ENCODE measurements at regions not wholly inside any gene's neighbourhood (a gene's known extent, or its start where the extent isn't known, plus 50 kb on each side); places are given as distances from the start of the nearest gene placed in this dataset.
A peak's percentile ranks its signal among the peaks of the same experiment; 100 is the strongest.

GRCh38 chr9:86452201-86452828, 98.1 kb upstream of the TUT7 start:
- H3K4me1 Mint-ChIP-seq (ENCODE audit: low read depth): no peaks in the 10 kb centered on the region
- no peak for ATAC-seq (replicated peaks in 1 of 2)

DNA sequence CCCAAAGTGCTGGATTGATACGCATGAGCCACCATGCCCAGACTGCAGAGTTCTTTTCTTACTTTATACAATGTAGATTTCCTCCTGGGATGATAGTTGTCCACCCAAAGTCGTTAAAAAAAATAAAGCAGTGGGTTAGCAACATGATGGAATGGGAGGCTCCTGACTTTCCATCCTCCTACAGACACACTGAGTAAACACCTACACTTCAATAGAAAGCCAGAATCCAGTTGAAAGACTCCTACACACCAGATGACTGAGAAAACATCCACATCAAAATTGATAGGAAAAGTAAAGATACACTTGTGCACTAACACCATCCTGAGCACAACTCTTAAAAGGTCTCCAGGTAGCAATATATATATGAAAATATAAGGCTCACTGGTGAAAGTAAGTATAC, 95.0 kb upstream of the TUT7 start:
- Mint-ChIP-seq H3K27me3 (ENCODE audit: low read depth) (peaks cover 17% of the 10 kb centered on the region), H3K4me3 (no peak overlapping the region), H3K36me3 (ENCODE audit: insufficient read depth in 2 of 2) (no peaks in the 10 kb centered on the region), H3K9me3 (peaks cover 0 to 2% of the 10 kb centered on the region in 2 donors), H3K4me1 (ENCODE audit: low read depth) (no peaks in the 10 kb centered on the region), H3K27ac (no peak overlapping the region)
- DNase-seq (no peak), ATAC-seq (replicated peaks in 1 of 2) (no peak)

More at GRCh38 chr9:86452201-86452828, 98.1 kb upstream of the TUT7 start:
- H3K4me3 Mint-ChIP-seq: no peak overlapping the region
- peaks cover 14% of the 10 kb centered on the region for H3K27me3 Mint-ChIP-seq (ENCODE audit: low read depth)
- peaks cover 0 to 2% of the 10 kb centered on the region in 2 donors for H3K9me3 Mint-ChIP-seq
- no peak overlapping the region for H3K27ac Mint-ChIP-seq
- no peak for DNase-seq
- H3K36me3 Mint-ChIP-seq (ENCODE audit: insufficient read depth in 2 of 2): no peaks in the 10 kb centered on the region

DNA sequence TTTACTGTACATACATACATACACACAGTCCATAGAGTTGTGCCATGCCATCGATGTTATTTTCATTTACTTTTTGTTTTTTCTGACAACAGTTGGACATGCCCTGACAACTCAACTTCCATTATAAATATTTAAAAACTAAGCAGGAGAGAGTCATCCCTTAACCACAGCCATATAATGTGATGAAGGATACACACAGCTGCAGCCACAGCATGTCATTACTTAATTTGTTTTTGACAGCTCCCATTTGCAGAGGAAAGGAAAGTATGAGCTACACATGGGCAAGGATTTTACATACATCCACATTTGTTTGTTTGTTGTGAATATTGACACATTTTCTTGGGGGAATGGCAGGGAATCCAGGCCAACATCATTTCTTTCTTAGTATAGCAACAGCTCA, 91.5 kb upstream of the TUT7 start:
- no peak overlapping the region for H3K4me3 Mint-ChIP-seq
- H3K27ac Mint-ChIP-seq: no peak overlapping the region
- ATAC-seq (replicated peaks in 1 of 2): no peak

DNA sequence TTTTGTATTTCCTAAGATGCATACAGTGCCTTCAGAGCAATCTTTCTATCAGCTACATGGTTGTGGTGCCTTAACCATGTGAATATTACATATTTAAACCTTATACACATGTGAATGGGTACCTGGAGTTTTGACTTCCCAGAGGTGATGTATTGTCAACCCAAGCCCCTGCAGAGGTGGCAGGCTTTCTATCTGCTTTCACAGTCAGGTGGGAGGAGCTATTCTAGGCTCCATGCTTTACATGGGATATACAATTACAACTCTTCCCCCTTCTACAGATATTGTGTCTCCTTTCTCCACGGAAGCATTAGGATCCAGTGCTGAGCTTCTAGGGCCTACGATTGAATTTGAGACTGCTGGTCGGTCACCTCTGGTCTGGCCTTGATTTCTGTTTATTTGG, 89.8 kb upstream of the TUT7 start:
- DNase-seq: no peak
- Mint-ChIP-seq H3K36me3 (ENCODE audit: insufficient read depth in 2 of 2) (no peaks in the 10 kb centered on the region), H3K27me3 (ENCODE audit: low read depth) (peaks cover 19% of the 10 kb centered on the region), H3K27ac (no peak overlapping the region), H3K4me1 (ENCODE audit: low read depth) (no peaks in the 10 kb centered on the region), H3K4me3 (no peak overlapping the region), H3K9me3 (no peaks in the 10 kb centered on the region)
- ATAC-seq (replicated peaks in 1 of 2): no peak

More for the DNA sequence above, 91.5 kb upstream of the TUT7 start:
- H3K4me1 Mint-ChIP-seq (ENCODE audit: low read depth): no peaks in the 10 kb centered on the region
- no peaks in the 10 kb centered on the region for H3K36me3 Mint-ChIP-seq (ENCODE audit: insufficient read depth in 2 of 2)
- H3K27me3 Mint-ChIP-seq (ENCODE audit: low read depth): peaks cover 19% of the 10 kb centered on the region
- peaks cover 0 to 2% of the 10 kb centered on the region in 2 donors for H3K9me3 Mint-ChIP-seq
- no peak for DNase-seq

- Mint-ChIP-seq H3K4me3 (no peak overlapping the region), H3K27ac (no peak overlapping the region), H3K9me3 (peaks cover 4 to 5% of the 10 kb centered on the region in 2 donors), H3K4me1 (ENCODE audit: low read depth) (no peaks in the 10 kb centered on the region), H3K36me3 (ENCODE audit: insufficient read depth in 2 of 2) (peaks cover 3 to 5% of the 10 kb centered on the region in 2 donors), H3K27me3 (ENCODE audit: low read depth) (peaks cover 42% of the 10 kb centered on the region)
- ATAC-seq (replicated peaks in 1 of 2) (no peak), DNase-seq (peak in 1 of 2 donors; percentile 10)
Measured at GRCh38 chr9:86434039-86434726, 80.0 kb upstream of the TUT7 start.

DNA sequence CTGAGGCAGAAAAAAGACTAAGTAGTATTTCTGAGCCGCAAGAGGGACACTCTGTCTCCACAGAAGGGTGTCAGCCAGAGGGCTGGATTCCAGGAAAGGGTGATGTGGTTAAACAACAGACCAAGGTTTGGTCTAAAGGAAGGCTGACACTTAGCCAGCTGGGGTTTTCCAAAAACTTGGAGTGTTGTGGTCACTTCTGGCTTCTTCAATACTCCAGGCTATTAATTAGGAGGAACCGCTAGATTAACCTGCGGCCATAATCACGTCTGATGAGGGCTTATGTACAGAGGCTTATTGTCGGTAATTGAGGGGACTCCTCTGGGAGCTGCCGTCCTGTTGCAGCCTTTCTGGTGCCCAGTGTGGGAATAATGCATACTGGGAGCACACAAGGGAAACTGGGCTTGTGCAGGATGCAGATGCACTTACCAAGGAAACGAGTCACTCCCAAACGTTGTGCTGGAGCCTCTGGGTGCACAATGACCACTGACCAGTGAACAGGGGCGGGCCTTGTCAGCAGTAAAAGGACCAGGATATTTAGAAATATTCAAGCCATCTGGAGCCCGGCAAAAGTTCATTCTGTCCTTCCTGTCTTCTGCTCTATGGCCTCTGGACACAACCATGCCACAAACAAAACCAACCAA, 70.2 kb upstream of the TUT7 start:
- Mint-ChIP-seq H3K4me3 (no peak overlapping the region), H3K4me1 (ENCODE audit: low read depth) (no peaks in the 10 kb centered on the region), H3K36me3 (ENCODE audit: insufficient read depth in 2 of 2) (no peaks in the 10 kb centered on the region), H3K27ac (no peak overlapping the region), H3K27me3 (ENCODE audit: low read depth) (peaks cover 7% of the 10 kb centered on the region), H3K9me3 (no peaks in the 10 kb centered on the region)
- ATAC-seq (replicated peaks in 1 of 2) (no peak), DNase-seq (no peak)

- ATAC-seq (replicated peaks in 1 of 2): no peak
Measured at GRCh38 chr9:86413971-86414880, 60.0 kb upstream of the TUT7 start.

DNA sequence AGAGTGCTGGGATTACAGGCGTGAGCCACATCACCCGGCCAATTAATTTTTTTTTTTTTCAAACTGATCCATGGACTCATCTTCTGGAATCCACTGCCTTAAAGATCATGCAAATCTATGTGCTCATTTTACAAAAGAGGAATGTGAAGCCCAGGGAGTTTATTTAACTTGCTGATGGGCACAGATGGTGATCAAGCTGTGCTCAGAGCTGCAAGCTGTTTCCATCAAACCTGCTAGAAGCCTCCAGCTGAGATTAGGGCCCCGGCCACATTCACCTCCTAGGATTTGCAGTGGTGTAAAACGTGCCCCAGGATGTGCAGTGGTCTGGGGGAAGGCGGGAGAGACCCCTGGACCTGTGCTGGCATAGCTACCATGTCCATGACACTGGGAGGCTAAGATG, 56.1 kb upstream of the TUT7 start:
- ATAC-seq (replicated peaks in 1 of 2) (no peak), DNase-seq (no peak)
- peaks cover 18% of the 10 kb centered on the region for H3K27me3 Mint-ChIP-seq (ENCODE audit: low read depth)
- no peaks in the 10 kb centered on the region for H3K36me3 Mint-ChIP-seq (ENCODE audit: insufficient read depth in 2 of 2)
- no peak overlapping the region for H3K27ac Mint-ChIP-seq
- peaks cover 33% of the 10 kb centered on the region for H3K4me1 Mint-ChIP-seq (ENCODE audit: low read depth)
- H3K9me3 Mint-ChIP-seq: no peaks in the 10 kb centered on the region
- no peak overlapping the region for H3K4me3 Mint-ChIP-seq

More at GRCh38 chr9:86413971-86414880, 60.0 kb upstream of the TUT7 start:
- Mint-ChIP-seq H3K9me3 (no peaks in the 10 kb centered on the region), H3K27ac (no peak overlapping the region), H3K4me3 (no peak overlapping the region), H3K27me3 (ENCODE audit: low read depth) (peaks cover 17% of the 10 kb centered on the region), H3K4me1 (ENCODE audit: low read depth) (no peaks in the 10 kb centered on the region), H3K36me3 (ENCODE audit: insufficient read depth in 2 of 2) (no peaks in the 10 kb centered on the region)
- no peak for DNase-seq

GRCh38 chr9:86408121-86408520, 53.9 kb upstream of the TUT7 start:
- no peaks in the 10 kb centered on the region for H3K9me3 Mint-ChIP-seq
- H3K4me3 Mint-ChIP-seq: no peak overlapping the region

GRCh38 chr9:86407022-86407421, 52.8 kb upstream of the TUT7 start:
- Mint-ChIP-seq H3K36me3 (ENCODE audit: insufficient read depth in 2 of 2) (no peaks in the 10 kb centered on the region), H3K9me3 (no peaks in the 10 kb centered on the region), H3K4me1 (ENCODE audit: low read depth) (peaks cover 40% of the 10 kb centered on the region), H3K27ac (no peak overlapping the region), H3K4me3 (peak overlapping the region in 1 of 2 donors; percentile 30), H3K27me3 (ENCODE audit: low read depth) (peaks cover 26% of the 10 kb centered on the region)
- ATAC-seq (replicated peaks in 1 of 2) (peak; percentile 77 to 79), DNase-seq (peak; percentile 34 to 49)

More at GRCh38 chr9:86408121-86408520, 53.9 kb upstream of the TUT7 start:
- no peak for DNase-seq
- H3K36me3 Mint-ChIP-seq (ENCODE audit: insufficient read depth in 2 of 2): no peaks in the 10 kb centered on the region
- H3K4me1 Mint-ChIP-seq (ENCODE audit: low read depth): peaks cover 36% of the 10 kb centered on the region
- no peak overlapping the region for H3K27ac Mint-ChIP-seq
- peaks cover 19% of the 10 kb centered on the region for H3K27me3 Mint-ChIP-seq (ENCODE audit: low read depth)
- ATAC-seq (replicated peaks in 1 of 2): no peak

GRCh38 chr9:86406366-86406765, 52.2 kb upstream of the TUT7 start:
- peak overlapping the region; percentile 64 to 86 for H3K4me3 Mint-ChIP-seq
- peaks cover 26% of the 10 kb centered on the region for H3K27me3 Mint-ChIP-seq (ENCODE audit: low read depth)
- ATAC-seq (replicated peaks in 1 of 2) (no peak), DNase-seq (no peak)
- H3K36me3 Mint-ChIP-seq (ENCODE audit: insufficient read depth in 2 of 2): no peaks in the 10 kb centered on the region
- no peak overlapping the region for H3K27ac Mint-ChIP-seq
- H3K4me1 Mint-ChIP-seq (ENCODE audit: low read depth): peaks cover 40% of the 10 kb centered on the region
- no peaks in the 10 kb centered on the region for H3K9me3 Mint-ChIP-seq

- Mint-ChIP-seq H3K36me3 (ENCODE audit: insufficient read depth in 2 of 2) (no peaks in the 10 kb centered on the region), H3K27ac (peak overlapping the region; percentile 76), H3K27me3 (ENCODE audit: low read depth) (peaks cover 26% of the 10 kb centered on the region), H3K9me3 (no peaks in the 10 kb centered on the region), H3K4me1 (ENCODE audit: low read depth) (peaks cover 40% of the 10 kb centered on the region), H3K4me3 (peak overlapping the region; percentile 64 to 86)
- DNase-seq: peak; percentile 24 to 41
- peak; percentile 87 to 93 for ATAC-seq (replicated peaks in 1 of 2)
Measured at GRCh38 chr9:86405926-86406325, 51.7 kb upstream of the TUT7 start.
